Gastroesophageal sphincter (tissue), 3 donors: ENCODE measurements at regions not wholly inside any gene's neighbourhood (a gene's known extent, or its start where the extent isn't known, plus 50 kb on each side); places are given as distances from the start of the nearest gene placed in this dataset.

Experiments
- CTCF ChIP-seq, 4 experiments: fragments of 200-600 bp in 2 of 4; fragments of 450-650 bp in 2 of 4; sonication (generic) in 1 of 4; IDR thresholded peaks; one replicate each; pipeline ENCODE4 v1.5.1; 2017 to 2019; ENCODE audit warnings: antibody characterized with exemption in 4 of 4, mild to moderate bottlenecking in 2 of 4, moderate library complexity in 2 of 4
- EP300 ChIP-seq: sonication (generic); formaldehyde crosslinking; IDR thresholded peaks from one replicate; pipeline ENCODE4 v1.6.1; 2017; ENCODE audit warnings: antibody characterized with exemption, mild to moderate bottlenecking
- POLR2A ChIP-seq, 2 donors: fragments of 450-650 bp; IDR thresholded peaks; one replicate each; pipeline ENCODE4 v1.6.1; 2017; ENCODE audit warnings: antibody characterized with exemption in 2 of 2, mild to moderate bottlenecking in 2 of 2, moderate library complexity in 1 of 2
- POLR2AphosphoS5 ChIP-seq: sonication (generic); formaldehyde crosslinking; IDR thresholded peaks from one replicate; pipeline ENCODE4 v1.6.1; 2017; ENCODE audit warnings: antibody characterized with exemption

DNA sequence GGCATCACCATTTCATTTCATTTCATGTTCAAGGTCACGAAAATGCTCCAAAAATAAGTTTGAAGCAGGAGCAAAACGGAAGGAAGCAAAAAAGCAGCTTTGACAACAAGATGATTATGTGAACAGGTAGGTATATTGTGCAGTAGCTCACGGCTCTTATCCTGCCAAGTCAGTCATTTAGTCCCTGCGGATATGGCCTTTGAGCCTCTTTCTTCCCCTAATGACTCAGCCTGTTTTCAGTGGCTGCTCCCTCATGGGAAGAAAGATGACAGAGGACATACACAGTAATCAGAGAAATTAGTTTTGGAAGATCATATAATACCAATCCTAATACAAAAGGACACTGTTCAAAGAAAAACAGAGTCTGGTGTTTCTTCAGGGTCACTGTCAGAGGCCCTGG lies 155.8 kb upstream of the GRAMD2B start:
- no peak for TF ChIP-seq CTCF (IDR thresholded peaks at IDR 0.05)
- no peak for TF ChIP-seq POLR2A (IDR thresholded peaks at IDR 0.05)
- TF ChIP-seq EP300 = no peak
- TF ChIP-seq POLR2AphosphoS5 = no peak
